GM21528 (cell line): ENCODE measurements at regions not wholly inside any gene's neighbourhood (a gene's known extent, or its start where the extent isn't known, plus 50 kb on each side); places are given as distances from the start of the nearest gene placed in this dataset.
A peak's percentile ranks its signal among the peaks of the same experiment; 100 is the strongest.
"Not testable (repeated sequence)": the region's sequence is repeated elsewhere in the genome, so short reads cannot be mapped to it uniquely, and the experiment has no call there.

Experiments
- ATAC-seq: cut with Tn5 transposase; IDR thresholded peaks from one replicate; pipeline ENCODE4 v1.9.1; 2021; ENCODE audit warnings: mild to moderate bottlenecking, moderate library complexity; ENCODE audit not compliant: unreplicated experiment, low FRiP score

- no peak for ATAC-seq
These were observed 395.5 kb upstream of the PROK2 start for GRCh38 chr3:72180405-72180804.

- no peak for ATAC-seq
These were observed 394.1 kb upstream of the PROK2 start for GRCh38 chr3:72179107-72179464.

- ATAC-seq = no peak
These were observed 393.6 kb upstream of the PROK2 start for GRCh38 chr3:72178463-72179106.

GRCh38 chr3:72177075-72178050, 392.4 kb upstream of the PROK2 start:
- ATAC-seq = peak; percentile 40

- ATAC-seq = peak; percentile 91
These were observed 391.6 kb upstream of the PROK2 start for GRCh38 chr3:72176537-72177041.

GRCh38 chr3:72175296-72175858, 390.4 kb upstream of the PROK2 start:
- no peak for ATAC-seq

- no peak for ATAC-seq
These were observed 389.9 kb upstream of the PROK2 start for GRCh38 chr3:72174890-72175289.

GRCh38 chr3:72174040-72174439, 389.1 kb upstream of the PROK2 start:
- ATAC-seq = no peak

GRCh38 chr3:72171946-72172345, 387.0 kb upstream of the PROK2 start:
- ATAC-seq = no peak

GRCh38 chr3:72171463-72171881, 386.5 kb upstream of the PROK2 start:
- ATAC-seq = no peak

GRCh38 chr3:72169561-72170472, 384.9 kb upstream of the PROK2 start:
- ATAC-seq = no peak

- ATAC-seq = no peak
These were observed 384.2 kb upstream of the PROK2 start for GRCh38 chr3:72169120-72169519.

GRCh38 chr3:72165808-72166207, 380.9 kb upstream of the PROK2 start:
- no peak for ATAC-seq

GRCh38 chr3:72165317-72165716, 380.4 kb upstream of the PROK2 start:
- no peak for ATAC-seq

- no peak for ATAC-seq
These were observed 379.7 kb upstream of the PROK2 start for GRCh38 chr3:72164635-72164978.

- ATAC-seq = peak; percentile 91
These were observed 379.1 kb upstream of the PROK2 start for GRCh38 chr3:72163809-72164634.

GRCh38 chr3:72162649-72163184, 377.8 kb upstream of the PROK2 start:
- no peak for ATAC-seq

GRCh38 chr3:72161881-72162595, 377.1 kb upstream of the PROK2 start:
- ATAC-seq = no peak

- ATAC-seq = not testable (repeated sequence)
These were observed 376.3 kb upstream of the PROK2 start for GRCh38 chr3:72161285-72161684.
